Cardiac septum (tissue), 1 donor: ENCODE measurements at regions not wholly inside any gene's neighbourhood (a gene's known extent, or its start where the extent isn't known, plus 50 kb on each side); places are given as distances from the start of the nearest gene placed in this dataset.

Source experiments
- DNase-seq: peaks from one replicate; pipeline ENCODE4 v3.0.0-alpha.2; 2020; ENCODE audit warnings: low spot score
- intact Hi-C: fragments of 100-400 bp; cut with DNase I; formaldehyde crosslinking; loops from one replicate; pipeline ENCODE4 v1.14.0; 2022
- donor health status: DM: no; HTN: no; CAD: no.

- intact Hi-C loops, result no loop called here
- DNase-seq, result no peak
Measured at GRCh38 chrX:22325096-22325495, 52.4 kb downstream of the CBLL2 start.

- intact Hi-C loops, result no loop called here
- DNase-seq, result no peak
Measured at GRCh38 chrX:22329783-22330182, 57.1 kb downstream of the CBLL2 start.

GRCh38 chrX:22338740-22339139 is 66.0 kb downstream of the CBLL2 start:
- no peak for DNase-seq
- intact Hi-C loops, result no loop called here

- DNase-seq, result no peak
Measured at GRCh38 chrX:22339459-22339858, 66.7 kb downstream of the CBLL2 start.

GRCh38 chrX:22340022-22340616 is 67.4 kb downstream of the CBLL2 start:
- intact Hi-C loops, result no loop called here
- no peak for DNase-seq

More at GRCh38 chrX:22339459-22339858, 66.7 kb downstream of the CBLL2 start:
- intact Hi-C loops, result no loop called here

GRCh38 chrX:22343192-22343591 is 70.5 kb downstream of the CBLL2 start:
- intact Hi-C loops, result no loop called here
- no peak for DNase-seq

- intact Hi-C loops, result no loop called here
- no peak for DNase-seq
Measured at GRCh38 chrX:22345884-22346283, 73.2 kb downstream of the CBLL2 start.

GRCh38 chrX:22347491-22347890 is 74.8 kb downstream of the CBLL2 start:
- intact Hi-C loops, result no loop called here
- no peak for DNase-seq

- no peak for DNase-seq
- intact Hi-C loops, result no loop called here
Measured at GRCh38 chrX:22349116-22349515, 76.4 kb downstream of the CBLL2 start.

GRCh38 chrX:22351076-22351475 is 78.4 kb downstream of the CBLL2 start:
- no peak for DNase-seq
- intact Hi-C loops, result no loop called here

GRCh38 chrX:22351966-22352365 is 79.3 kb downstream of the CBLL2 start:
- no peak for DNase-seq
- intact Hi-C loops, result no loop called here

GRCh38 chrX:22357621-22358020 is 84.9 kb downstream of the CBLL2 start:
- no peak for DNase-seq
- intact Hi-C loops, result no loop called here

- no peak for DNase-seq
Measured at GRCh38 chrX:22360129-22360528, 87.4 kb downstream of the CBLL2 start.

GRCh38 chrX:22365460-22365859 is 92.7 kb downstream of the CBLL2 start:
- intact Hi-C loops, result no loop called here
- no peak for DNase-seq

More at GRCh38 chrX:22360129-22360528, 87.4 kb downstream of the CBLL2 start:
- intact Hi-C loops, result no loop called here

GRCh38 chrX:22366166-22366702 is 93.5 kb downstream of the CBLL2 start:
- DNase-seq, result no peak
- intact Hi-C loops, result no loop called here

GRCh38 chrX:22366906-22367305 is 94.2 kb downstream of the CBLL2 start:
- DNase-seq, result no peak
- intact Hi-C loops, result no loop called here

GRCh38 chrX:22373094-22373493 is 100.4 kb downstream of the CBLL2 start:
- intact Hi-C loops, result no loop called here

GRCh38 chrX:22373766-22374165 is 101.1 kb downstream of the CBLL2 start:
- intact Hi-C loops, result no loop called here
- no peak for DNase-seq

More at GRCh38 chrX:22373094-22373493, 100.4 kb downstream of the CBLL2 start:
- DNase-seq, result no peak

GRCh38 chrX:22376369-22376768 is 103.7 kb downstream of the CBLL2 start:
- DNase-seq, result no peak
- intact Hi-C loops, result no loop called here

- intact Hi-C loops, result no loop called here
- DNase-seq, result no peak
Measured at GRCh38 chrX:22378296-22378695, 105.6 kb downstream of the CBLL2 start.

- no peak for DNase-seq
- intact Hi-C loops, result no loop called here
Measured at GRCh38 chrX:22383988-22384387, 111.3 kb downstream of the CBLL2 start.
